Transverse colon (tissue), 4 donors: ENCODE measurements at regions not wholly inside any gene's neighbourhood (a gene's known extent, or its start where the extent isn't known, plus 50 kb on each side); places are given as distances from the start of the nearest gene placed in this dataset.
A peak's percentile ranks its signal among the peaks of the same experiment; 100 is the strongest.

Experiments used
- DNase-seq: peaks from one replicate; pipeline ENCODE4 v3.0.0-alpha.2; 2019
- H3K27ac ChIP-seq, 4 donors: fragments of 200-600 bp; sonication (generic); 2 replicates each; pipeline ENCODE4 v1.5.1; 2016 to 2018; ENCODE audit warnings: inconsistent platforms in 4 of 4
- H3K27me3 ChIP-seq: fragments of 200-600 bp; sonication (generic); 2 replicates; pipeline ENCODE4 v1.5.1; 2017; ENCODE audit warnings: inconsistent platforms
- H3K36me3 ChIP-seq, 4 donors: fragments of 200-600 bp; sonication (generic); 2 replicates each; pipeline ENCODE4 v1.5.1; 2017 to 2019; ENCODE audit warnings: inconsistent platforms in 4 of 4
- H3K4me1 ChIP-seq, 4 donors: fragments of 200-600 bp; sonication (generic); 2 replicates each; pipeline ENCODE4 v1.5.1; 2017 to 2020; ENCODE audit warnings: inconsistent platforms in 4 of 4
- H3K4me3 ChIP-seq, 4 donors: fragments of 200-600 bp; sonication (generic); 1 replicate in 1 of 4; 2 replicates in 3 of 4; pipeline versions ENCODE4 v1.5.1 to v1.6.1; 2017 to 2019; ENCODE audit warnings: inconsistent platforms in 4 of 4
- H3K9me3 ChIP-seq, 2 donors: fragments of 200-600 bp; sonication (generic); 2 replicates each; pipeline ENCODE4 v1.5.1; 2017 to 2019; ENCODE audit warnings: inconsistent platforms in 2 of 2
- CTCF ChIP-seq, 5 experiments: fragments of 200-600 bp in 3 of 5; fragments of 450-650 bp in 2 of 5; sonication (generic) in 3 of 5; IDR thresholded peaks; 1 replicate in 2 of 5; 2 replicates in 3 of 5; pipeline ENCODE4 v1.5.1; 2016 to 2017; ENCODE audit warnings: antibody characterized with exemption in 5 of 5, inconsistent platforms in 3 of 5, mild to moderate bottlenecking in 2 of 5, moderate library complexity in 1 of 5
- EP300 ChIP-seq: sonication (generic); formaldehyde crosslinking; IDR thresholded peaks from one replicate; pipeline ENCODE4 v1.6.1; 2017; ENCODE audit warnings: antibody characterized with exemption, low read depth
- POLR2A ChIP-seq: fragments of 450-650 bp; IDR thresholded peaks from one replicate; pipeline ENCODE4 v1.6.1; 2016; ENCODE audit warnings: antibody characterized with exemption, mild to moderate bottlenecking, moderate library complexity
- POLR2AphosphoS5 ChIP-seq, 3 donors: sonication (generic); formaldehyde crosslinking; IDR thresholded peaks; one replicate each; pipeline ENCODE4 v1.6.1; 2016; ENCODE audit warnings: antibody characterized with exemption in 3 of 3
- WGBS, 2 donors: methylation state at CpG; one replicate each; pipeline ENCODE4 v1.1.5; 2018; ENCODE audit warnings: low coverage in 1 of 2; 5-methylcytosine and 5-hydroxymethylcytosine counted together
- in situ Hi-C, 4 donors: fragments of 200-750 bp; cut with MboI; loops; one replicate each; pipeline versions ENCODE4 v1.15.0 to v1.15.1; 2017; ENCODE audit warnings: low sequenced_read_pairs in 3 of 4, low pct_ligation_motif_present in 1 of 4, low pct_unique_long_range_greater_than_20kb in 1 of 4
- intact Hi-C: fragments of 100-400 bp; cut with DNase I; formaldehyde crosslinking; loops from one replicate; pipeline ENCODE4 v1.15.1; 2023; ENCODE audit warnings: low total_unique reads

- H3K27me3 ChIP-seq: no peaks in the 10 kb centered on the region
- no peak for TF ChIP-seq CTCF (IDR thresholded peaks at IDR 0.05)
- no peak for TF ChIP-seq POLR2AphosphoS5 (IDR thresholded peaks at IDR 0.05)
- no peak for TF ChIP-seq EP300
- no peak for TF ChIP-seq POLR2A
- in situ Hi-C loops (no loop called here), intact Hi-C loops (no loop called here)
- H3K27ac ChIP-seq: no peak overlapping the region
- WGBS, 2 donors: 83 to 93% methylated on average over 3 to 6 of the region's 6 CpGs
- H3K4me1 ChIP-seq: peaks cover 9 to 31% (median 17%) of the 10 kb centered on the region in 4 donors
- DNase-seq: no peak
- no peaks in the 10 kb centered on the region for H3K9me3 ChIP-seq
- H3K36me3 ChIP-seq: no peaks in the 10 kb centered on the region
- H3K4me3 ChIP-seq: no peak overlapping the region
Measured at GRCh38 chr2:71743995-71744675, 290.8 kb downstream of the DYSF start.

GRCh38 chr2:71742953-71743601, 289.7 kb downstream of the DYSF start:
- H3K4me1 ChIP-seq: peaks cover 9 to 30% (median 15%) of the 10 kb centered on the region in 4 donors
- no peaks in the 10 kb centered on the region for H3K27me3 ChIP-seq
- peak; percentile 59 for DNase-seq
- in situ Hi-C loops: no loop called here
- H3K36me3 ChIP-seq: no peaks in the 10 kb centered on the region
- TF ChIP-seq CTCF (IDR thresholded peaks at IDR 0.05) (no peak), EP300 (no peak), POLR2AphosphoS5 (IDR thresholded peaks at IDR 0.05) (peak; percentile 60 to 72 (median 67)), POLR2A (no peak)
- intact Hi-C loops: no loop called here
- no peaks in the 10 kb centered on the region for H3K9me3 ChIP-seq
- WGBS, 2 donors: 28 to 64% methylated on average over 3 to 16 of the region's 16 CpGs
- H3K27ac ChIP-seq: peak overlapping the region; percentile 39 to 82 (median 50)
- H3K4me3 ChIP-seq: no peak overlapping the region

- in situ Hi-C loops: no loop called here
Measured at GRCh38 chr2:71736986-71737385, 283.6 kb downstream of the DYSF start.

More at GRCh38 chr2:71736986-71737385, 283.6 kb downstream of the DYSF start:
- Histone ChIP-seq H3K9me3 (no peaks in the 10 kb centered on the region), H3K4me3 (no peak overlapping the region), H3K27ac (peak overlapping the region in 2 of 4 donors; percentile 3 to 13), H3K27me3 (no peaks in the 10 kb centered on the region), H3K36me3 (no peaks in the 10 kb centered on the region), H3K4me1 (no peaks in the 10 kb centered on the region)
- DNase-seq: no peak
- 68 to 80% methylated on average over 1 to 4 of the region's 4 CpGs for WGBS, 2 donors
- intact Hi-C loops: no loop called here
- TF ChIP-seq EP300 (no peak), CTCF (IDR thresholded peaks at IDR 0.05) (no peak), POLR2AphosphoS5 (IDR thresholded peaks at IDR 0.05) (no peak), POLR2A (no peak)
